HCT116 (cell line): ENCODE measurements at regions not wholly inside any gene's neighbourhood (a gene's known extent, or its start where the extent isn't known, plus 50 kb on each side); places are given as distances from the start of the nearest gene placed in this dataset.

Experiments
- JUND ChIP-seq: IDR thresholded peaks from 2 replicates; pipeline ENCODE4 v1.6.1; 2012
- TCF7L2 ChIP-seq: IDR thresholded peaks from 2 replicates; pipeline ENCODE4 v1.7.0; 2011; ENCODE audit warnings: borderline replicate concordance, inconsistent platforms; ENCODE audit not compliant: insufficient read depth, insufficient read length; ENCODE audit errors: extremely low read depth
- TF ChIP-seq, protein P1 (sequence below), 3 experiments: fragments of 200-600 bp in 1 of 3; sonication (generic) in 1 of 3; IDR thresholded peaks in 2 of 3; conservative IDR thresholded peaks in 1 of 3; 2 replicates each; pipeline ENCODE4 v1.5.1; 2012 to 2017; ENCODE audit warnings: low read depth in 2 of 3, low read length in 2 of 3, antibody characterized with exemption in 1 of 3, borderline replicate concordance in 1 of 3, control low read depth in 1 of 3, mild to moderate bottlenecking in 1 of 3, mixed read lengths in 1 of 3, mixed run types in 1 of 3, moderate library complexity in 1 of 3; ENCODE audit not compliant: insufficient read depth in 1 of 3

DNA sequence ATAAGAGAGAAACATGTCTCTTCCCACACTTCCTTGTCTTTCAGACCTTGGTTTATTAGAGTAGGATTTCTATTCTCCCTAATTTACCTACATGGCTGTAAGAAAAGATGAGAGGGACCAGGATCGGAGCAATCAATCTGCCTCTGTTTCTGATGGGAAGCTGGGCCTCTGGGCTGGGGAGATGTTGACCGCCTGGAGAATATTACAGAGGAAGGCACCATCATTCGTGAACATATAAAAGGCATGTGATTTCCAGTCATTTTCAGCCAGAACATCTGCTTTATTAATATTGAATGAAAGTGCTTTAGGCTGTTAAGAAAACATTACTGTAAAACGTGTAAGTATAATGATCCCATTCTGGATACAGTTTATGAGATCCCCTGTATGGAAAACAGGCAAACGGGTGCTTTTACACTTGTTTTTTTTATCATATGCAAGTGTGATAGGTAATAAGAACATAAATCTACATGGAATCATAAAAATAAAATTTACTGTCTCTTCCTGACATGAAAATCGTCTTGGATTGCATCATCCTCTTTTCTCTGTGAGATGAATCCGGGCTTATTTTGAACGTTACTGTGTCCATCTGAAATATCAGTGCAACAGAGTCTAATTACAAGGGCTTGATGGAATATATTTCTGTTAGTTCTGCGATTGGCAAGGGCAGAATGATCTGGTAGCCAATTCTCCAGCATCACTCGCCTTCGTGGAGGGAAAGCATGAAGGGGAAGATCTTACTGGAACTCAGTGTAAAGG is 94.5 kb upstream of the BAIAP2L1 start:
- TF ChIP-seq JUND (no peak), TCF7L2 (no peak)
- TF ChIP-seq, protein P1, sequence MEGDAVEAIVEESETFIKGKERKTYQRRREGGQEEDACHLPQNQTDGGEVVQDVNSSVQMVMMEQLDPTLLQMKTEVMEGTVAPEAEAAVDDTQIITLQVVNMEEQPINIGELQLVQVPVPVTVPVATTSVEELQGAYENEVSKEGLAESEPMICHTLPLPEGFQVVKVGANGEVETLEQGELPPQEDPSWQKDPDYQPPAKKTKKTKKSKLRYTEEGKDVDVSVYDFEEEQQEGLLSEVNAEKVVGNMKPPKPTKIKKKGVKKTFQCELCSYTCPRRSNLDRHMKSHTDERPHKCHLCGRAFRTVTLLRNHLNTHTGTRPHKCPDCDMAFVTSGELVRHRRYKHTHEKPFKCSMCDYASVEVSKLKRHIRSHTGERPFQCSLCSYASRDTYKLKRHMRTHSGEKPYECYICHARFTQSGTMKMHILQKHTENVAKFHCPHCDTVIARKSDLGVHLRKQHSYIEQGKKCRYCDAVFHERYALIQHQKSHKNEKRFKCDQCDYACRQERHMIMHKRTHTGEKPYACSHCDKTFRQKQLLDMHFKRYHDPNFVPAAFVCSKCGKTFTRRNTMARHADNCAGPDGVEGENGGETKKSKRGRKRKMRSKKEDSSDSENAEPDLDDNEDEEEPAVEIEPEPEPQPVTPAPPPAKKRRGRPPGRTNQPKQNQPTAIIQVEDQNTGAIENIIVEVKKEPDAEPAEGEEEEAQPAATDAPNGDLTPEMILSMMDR (IDR thresholded peaks at IDR 0.05 in 2 of 3, conservative IDR thresholded peaks at IDR 0.05 in 1 of 3; ENCODE audit: borderline replicate concordance in 1 of 3, insufficient read depth in 1 of 3, low read depth in 2 of 3, low read length in 2 of 3) = no peak
